ENCODE measurements at regions not wholly inside any gene's neighbourhood (a gene's known extent, or its start where the extent isn't known, plus 50 kb on each side); places are given as distances from the start of the nearest gene placed in this dataset.

- no peak for DNase-seq
These were observed 365.8 kb upstream of the CCDC196 start for GRCh38 chr14:66120402-66120801.

GRCh38 chr14:66121859-66122258, 364.3 kb upstream of the CCDC196 start:
- DNase-seq = no peak

GRCh38 chr14:66129224-66129623, 356.9 kb upstream of the CCDC196 start:
- no peak for DNase-seq

- no peak for DNase-seq
These were observed 355.1 kb upstream of the CCDC196 start for GRCh38 chr14:66131111-66131510.

- DNase-seq = no peak
These were observed 352.5 kb upstream of the CCDC196 start for GRCh38 chr14:66133666-66134065.

- DNase-seq = no peak
These were observed 350.3 kb upstream of the CCDC196 start for GRCh38 chr14:66135831-66136230.

- DNase-seq = no peak
These were observed 349.1 kb upstream of the CCDC196 start for GRCh38 chr14:66137081-66137480.

GRCh38 chr14:66139432-66139831, 346.7 kb upstream of the CCDC196 start:
- no peak for DNase-seq

- no peak for DNase-seq
These were observed 345.8 kb upstream of the CCDC196 start for GRCh38 chr14:66140213-66140918.

GRCh38 chr14:66140963-66141362, 345.2 kb upstream of the CCDC196 start:
- no peak for DNase-seq

- DNase-seq = no peak
These were observed 344.4 kb upstream of the CCDC196 start for GRCh38 chr14:66141733-66142132.

- no peak for DNase-seq
These were observed 342.6 kb upstream of the CCDC196 start for GRCh38 chr14:66143387-66144112.

GRCh38 chr14:66152302-66152701, 333.9 kb upstream of the CCDC196 start:
- no peak for DNase-seq

GRCh38 chr14:66152747-66153146, 333.4 kb upstream of the CCDC196 start:
- no peak for DNase-seq

- no peak for DNase-seq
These were observed 323.1 kb upstream of the CCDC196 start for GRCh38 chr14:66163023-66163422.

GRCh38 chr14:66165337-66165736, 320.8 kb upstream of the CCDC196 start:
- no peak for DNase-seq

- DNase-seq = no peak
These were observed 311.7 kb upstream of the CCDC196 start for GRCh38 chr14:66174453-66174891.

GRCh38 chr14:66177935-66178334, 308.2 kb upstream of the CCDC196 start:
- no peak for DNase-seq

- no peak for DNase-seq
These were observed 289.5 kb upstream of the CCDC196 start for GRCh38 chr14:66196670-66197069.

- DNase-seq = no peak
These were observed 288.9 kb upstream of the CCDC196 start for GRCh38 chr14:66197276-66197675.

- DNase-seq = no peak
These were observed 279.6 kb upstream of the CCDC196 start for GRCh38 chr14:66206554-66206953.

GRCh38 chr14:66216763-66217162, 269.4 kb upstream of the CCDC196 start:
- no peak for DNase-seq

GRCh38 chr14:66219886-66220285, 266.3 kb upstream of the CCDC196 start:
- DNase-seq = no peak

- DNase-seq = no peak
These were observed 261.5 kb upstream of the CCDC196 start for GRCh38 chr14:66224492-66225178.

Data from hematopoietic multipotent progenitor cell treated with erythropoietin and hydrocortisone succinate and interleukin-3 and kit ligand, for 8 days (in vitro differentiated cells).